ENCODE measurements at regions not wholly inside any gene's neighbourhood (a gene's known extent, or its start where the extent isn't known, plus 50 kb on each side); places are given as distances from the start of the nearest gene placed in this dataset.

DNA sequence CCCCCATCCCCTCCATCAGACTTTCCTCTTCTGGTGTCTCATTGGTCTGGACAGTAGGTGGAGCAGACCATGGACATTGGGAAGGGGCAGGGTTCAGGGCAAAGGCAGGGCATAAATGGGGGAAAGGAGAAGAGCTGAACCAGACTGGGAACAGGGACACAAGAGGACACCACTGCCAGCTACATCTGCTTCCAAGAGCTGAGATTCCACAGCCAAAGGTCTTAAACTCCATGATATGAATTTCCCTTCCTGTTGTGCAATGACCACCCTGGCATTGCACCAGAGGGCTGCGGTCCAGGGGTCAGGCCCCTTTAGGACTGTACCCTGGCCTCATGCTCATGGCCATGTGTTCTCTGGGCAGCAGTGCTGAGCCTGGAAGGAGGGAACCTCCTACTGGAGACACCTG lies 137.9 kb downstream of the MAFB start:
- TF ChIP-seq, protein P1, sequence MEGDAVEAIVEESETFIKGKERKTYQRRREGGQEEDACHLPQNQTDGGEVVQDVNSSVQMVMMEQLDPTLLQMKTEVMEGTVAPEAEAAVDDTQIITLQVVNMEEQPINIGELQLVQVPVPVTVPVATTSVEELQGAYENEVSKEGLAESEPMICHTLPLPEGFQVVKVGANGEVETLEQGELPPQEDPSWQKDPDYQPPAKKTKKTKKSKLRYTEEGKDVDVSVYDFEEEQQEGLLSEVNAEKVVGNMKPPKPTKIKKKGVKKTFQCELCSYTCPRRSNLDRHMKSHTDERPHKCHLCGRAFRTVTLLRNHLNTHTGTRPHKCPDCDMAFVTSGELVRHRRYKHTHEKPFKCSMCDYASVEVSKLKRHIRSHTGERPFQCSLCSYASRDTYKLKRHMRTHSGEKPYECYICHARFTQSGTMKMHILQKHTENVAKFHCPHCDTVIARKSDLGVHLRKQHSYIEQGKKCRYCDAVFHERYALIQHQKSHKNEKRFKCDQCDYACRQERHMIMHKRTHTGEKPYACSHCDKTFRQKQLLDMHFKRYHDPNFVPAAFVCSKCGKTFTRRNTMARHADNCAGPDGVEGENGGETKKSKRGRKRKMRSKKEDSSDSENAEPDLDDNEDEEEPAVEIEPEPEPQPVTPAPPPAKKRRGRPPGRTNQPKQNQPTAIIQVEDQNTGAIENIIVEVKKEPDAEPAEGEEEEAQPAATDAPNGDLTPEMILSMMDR (conservative IDR thresholded peaks at IDR 0.05; ENCODE audit: low read depth, low read length), result no peak
- no peak for TF ChIP-seq EZH2 (IDR thresholded peaks at IDR 0.05; ENCODE audit: low read length, unreplicated experiment)
- no peak for TF ChIP-seq EZH2phosphoT487 (IDR thresholded peaks at IDR 0.05; ENCODE audit: borderline replicate concordance, low read length)
